RWPE1 (cell line): ENCODE measurements at regions not wholly inside any gene's neighbourhood (a gene's known extent, or its start where the extent isn't known, plus 50 kb on each side); places are given as distances from the start of the nearest gene placed in this dataset.

ENCODE experiments used
- CTCF ChIA-PET: fragments of 350-600 bp; sonication (Branson Sonifier 250); formaldehyde crosslinking; extraction: SDS; loops from one replicate; lab custom pipeline; 2021; lab: Yijun Ruan, JAX
- POLR2A ChIA-PET: fragments of 400-600 bp; formaldehyde crosslinking; extraction: SDS; loops from one replicate; lab custom pipeline; 2020; ENCODE audit warnings: antibody characterized with exemption; ENCODE audit not compliant: low non-redundant PET; lab: Yijun Ruan, JAX
- DNase-seq: peaks from one replicate; pipeline ENCODE4 v3.0.0; 2012; ENCODE audit warnings: low spot score
- H3K27ac ChIP-seq: fragments of 450-650 bp; 2 replicates; pipeline ENCODE4 v1.5.1; 2017
- TF ChIP-seq, protein P1 (sequence below): fragments of 450-650 bp; conservative IDR thresholded peaks from 2 replicates; pipeline ENCODE4 v1.5.1; 2017; ENCODE audit warnings: low read depth, mild to moderate bottlenecking

DNA sequence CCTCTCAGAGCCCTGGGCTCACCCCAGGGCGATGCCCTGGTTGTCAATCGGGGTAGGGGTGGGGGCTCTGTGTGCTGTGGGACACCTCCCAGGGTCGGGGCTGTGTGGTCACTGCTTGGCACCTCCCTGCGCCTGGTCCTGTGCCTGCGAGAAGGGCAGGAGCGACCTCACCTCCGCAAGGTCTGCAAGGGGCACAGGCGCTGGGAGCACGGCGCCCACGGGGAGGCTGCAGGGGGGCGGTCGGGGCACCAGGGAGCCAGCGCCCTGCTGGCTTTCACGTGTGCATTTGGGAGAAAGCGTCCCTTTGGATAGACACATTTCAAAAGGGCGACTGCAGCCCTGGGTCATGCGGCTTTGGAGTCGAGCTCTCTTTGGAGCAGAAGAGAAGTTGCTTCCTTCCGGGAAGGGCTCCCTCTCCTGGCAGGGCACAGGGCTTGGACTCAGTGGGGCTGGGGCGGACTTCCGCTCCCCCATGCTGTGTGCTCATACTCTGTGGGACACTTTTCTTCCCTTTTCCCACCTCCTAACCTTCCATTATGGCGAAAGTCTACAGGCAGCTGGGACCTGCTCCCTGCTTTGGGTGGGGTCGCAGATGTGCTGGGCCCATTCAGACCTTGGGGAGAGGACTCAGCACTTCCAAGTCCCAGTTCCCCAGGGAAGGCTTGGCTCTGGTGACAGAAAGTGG, 52.9 kb upstream of the SLC28A3 start:
- no peak overlapping the region for H3K27ac ChIP-seq
- DNase-seq = no peak
- POLR2A ChIA-PET = no interaction called here
- CTCF ChIA-PET = interaction anchor here (0.6 to 0.7 kb wide), 2 partner anchors 201 to 1259 kb away, joined by 3 read pairs; no protein-coding TSS in a partner anchor
- TF ChIP-seq, protein P1, sequence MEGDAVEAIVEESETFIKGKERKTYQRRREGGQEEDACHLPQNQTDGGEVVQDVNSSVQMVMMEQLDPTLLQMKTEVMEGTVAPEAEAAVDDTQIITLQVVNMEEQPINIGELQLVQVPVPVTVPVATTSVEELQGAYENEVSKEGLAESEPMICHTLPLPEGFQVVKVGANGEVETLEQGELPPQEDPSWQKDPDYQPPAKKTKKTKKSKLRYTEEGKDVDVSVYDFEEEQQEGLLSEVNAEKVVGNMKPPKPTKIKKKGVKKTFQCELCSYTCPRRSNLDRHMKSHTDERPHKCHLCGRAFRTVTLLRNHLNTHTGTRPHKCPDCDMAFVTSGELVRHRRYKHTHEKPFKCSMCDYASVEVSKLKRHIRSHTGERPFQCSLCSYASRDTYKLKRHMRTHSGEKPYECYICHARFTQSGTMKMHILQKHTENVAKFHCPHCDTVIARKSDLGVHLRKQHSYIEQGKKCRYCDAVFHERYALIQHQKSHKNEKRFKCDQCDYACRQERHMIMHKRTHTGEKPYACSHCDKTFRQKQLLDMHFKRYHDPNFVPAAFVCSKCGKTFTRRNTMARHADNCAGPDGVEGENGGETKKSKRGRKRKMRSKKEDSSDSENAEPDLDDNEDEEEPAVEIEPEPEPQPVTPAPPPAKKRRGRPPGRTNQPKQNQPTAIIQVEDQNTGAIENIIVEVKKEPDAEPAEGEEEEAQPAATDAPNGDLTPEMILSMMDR = no peak

DNA sequence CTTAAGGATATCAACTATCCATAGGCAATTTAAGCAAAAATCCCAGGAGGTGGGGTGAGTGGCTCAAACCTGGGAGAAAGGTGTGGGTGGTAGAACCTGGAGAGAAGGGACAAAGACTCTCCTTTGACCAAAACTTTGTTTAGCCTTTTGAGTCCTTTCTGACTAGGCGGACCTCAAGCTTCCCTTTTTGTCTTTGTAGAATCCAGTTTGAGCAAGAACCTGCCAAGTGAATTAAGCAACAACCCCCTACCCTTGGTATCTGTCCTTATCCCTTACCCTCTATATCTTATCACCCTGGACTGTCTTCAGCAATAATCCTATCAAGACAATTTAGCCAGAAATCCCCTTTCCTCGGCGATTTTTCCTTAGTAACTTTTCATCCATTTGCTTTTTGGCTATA, 53.5 kb upstream of the SLC28A3 start:
- TF ChIP-seq, protein P1 = no peak
- ChIA-PET POLR2A (no interaction called here), CTCF (interaction anchor here (0.6 to 0.7 kb wide), 2 partner anchors 200 to 1258 kb away, joined by 3 read pairs; no protein-coding TSS in a partner anchor)
- no peak for DNase-seq
- H3K27ac ChIP-seq = no peak overlapping the region

DNA sequence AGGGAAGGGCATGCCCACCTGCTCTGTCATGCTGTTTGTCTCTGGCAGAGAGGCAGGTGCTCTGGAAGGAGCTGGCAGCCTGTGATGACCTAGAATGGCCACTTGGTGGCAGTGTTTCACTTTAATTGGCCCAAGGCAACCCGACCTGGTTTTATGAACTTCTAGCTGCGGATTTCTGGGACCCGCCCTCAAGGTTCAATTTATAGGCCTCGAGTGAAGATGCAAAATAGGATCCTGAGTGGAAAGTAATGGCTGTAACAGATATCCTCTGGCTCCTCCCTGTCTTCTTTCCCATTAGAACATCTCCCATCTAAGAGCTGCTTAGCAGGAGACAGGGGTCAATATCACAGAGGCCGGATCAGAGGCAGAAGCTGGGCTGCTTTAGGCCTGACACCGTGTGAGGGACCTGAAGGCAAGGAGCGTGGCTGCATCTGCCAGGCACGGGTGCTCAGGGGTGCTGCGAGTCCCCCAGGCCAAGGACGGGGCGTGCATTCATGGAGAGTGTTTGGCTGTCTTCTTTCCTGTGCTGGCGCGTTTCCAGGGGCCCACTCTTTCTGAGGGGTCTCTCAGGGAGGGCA, 56.7 kb upstream of the SLC28A3 start:
- no peak overlapping the region for H3K27ac ChIP-seq
- DNase-seq = peak; percentile 79
- POLR2A ChIA-PET = no interaction called here
- CTCF ChIA-PET = interaction anchor here (0.5 to 2.1 kb wide), 32 partner anchors 8 to 1903 kb away, joined by 3 to 10 read pairs (median 3); no protein-coding TSS in a partner anchor
- TF ChIP-seq, protein P1 = peak; percentile 79

- no peak overlapping the region for H3K27ac ChIP-seq
- ChIA-PET CTCF (interaction anchor here (0.6 to 2.1 kb wide), 9 partner anchors 10 to 1795 kb away, joined by 3 to 10 read pairs (median 5); no protein-coding TSS in a partner anchor), POLR2A (no interaction called here)
- DNase-seq = peak; percentile 59
- TF ChIP-seq, protein P1 = no peak
Observed at GRCh38 chr9:84397822-84398221, 57.3 kb upstream of the SLC28A3 start.

- DNase-seq = no peak
- no peak overlapping the region for H3K27ac ChIP-seq
- ChIA-PET POLR2A (no interaction called here), CTCF (interaction anchor here (0.8 kb wide), 1 partner anchor 1208 kb away, joined by 4 read pairs; no protein-coding TSS in a partner anchor)
- TF ChIP-seq, protein P1 = no peak
Observed at GRCh38 chr9:84402517-84402916, 62.0 kb upstream of the SLC28A3 start.

- POLR2A ChIA-PET = no interaction called here
- CTCF ChIA-PET = interaction anchor here (0.7 to 0.9 kb wide), 4 partner anchors 19 to 363 kb away, joined by 3 to 4 read pairs (median 3); no protein-coding TSS in a partner anchor
- no peak for DNase-seq
- TF ChIP-seq, protein P1 = no peak
- no peak overlapping the region for H3K27ac ChIP-seq
Observed at GRCh38 chr9:84403288-84403687, 62.7 kb upstream of the SLC28A3 start.
